ENCODE measurements at regions not wholly inside any gene's neighbourhood (a gene's known extent, or its start where the extent isn't known, plus 50 kb on each side); places are given as distances from the start of the nearest gene placed in this dataset.
"Not testable (repeated sequence)": the region's sequence is repeated elsewhere in the genome, so short reads cannot be mapped to it uniquely, and the experiment has no call there.

GRCh38 chr1:67902546-67903223, 69.4 kb upstream of the GNG12 start:
- TF ChIP-seq, protein P1, sequence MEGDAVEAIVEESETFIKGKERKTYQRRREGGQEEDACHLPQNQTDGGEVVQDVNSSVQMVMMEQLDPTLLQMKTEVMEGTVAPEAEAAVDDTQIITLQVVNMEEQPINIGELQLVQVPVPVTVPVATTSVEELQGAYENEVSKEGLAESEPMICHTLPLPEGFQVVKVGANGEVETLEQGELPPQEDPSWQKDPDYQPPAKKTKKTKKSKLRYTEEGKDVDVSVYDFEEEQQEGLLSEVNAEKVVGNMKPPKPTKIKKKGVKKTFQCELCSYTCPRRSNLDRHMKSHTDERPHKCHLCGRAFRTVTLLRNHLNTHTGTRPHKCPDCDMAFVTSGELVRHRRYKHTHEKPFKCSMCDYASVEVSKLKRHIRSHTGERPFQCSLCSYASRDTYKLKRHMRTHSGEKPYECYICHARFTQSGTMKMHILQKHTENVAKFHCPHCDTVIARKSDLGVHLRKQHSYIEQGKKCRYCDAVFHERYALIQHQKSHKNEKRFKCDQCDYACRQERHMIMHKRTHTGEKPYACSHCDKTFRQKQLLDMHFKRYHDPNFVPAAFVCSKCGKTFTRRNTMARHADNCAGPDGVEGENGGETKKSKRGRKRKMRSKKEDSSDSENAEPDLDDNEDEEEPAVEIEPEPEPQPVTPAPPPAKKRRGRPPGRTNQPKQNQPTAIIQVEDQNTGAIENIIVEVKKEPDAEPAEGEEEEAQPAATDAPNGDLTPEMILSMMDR (IDR thresholded peaks at IDR 0.05 in 8 of 11, conservative IDR thresholded peaks at IDR 0.05 in 3 of 11), result not testable (repeated sequence)
- not testable (repeated sequence) for TF ChIP-seq POLR2AphosphoS5 (IDR thresholded peaks at IDR 0.05)
